HFF-Myc (cell line): ENCODE measurements at regions not wholly inside any gene's neighbourhood (a gene's known extent, or its start where the extent isn't known, plus 50 kb on each side); places are given as distances from the start of the nearest gene placed in this dataset.
"Not testable (repeated sequence)": the region's sequence is repeated elsewhere in the genome, so short reads cannot be mapped to it uniquely, and the experiment has no call there.

Source experiments
- DNase-seq: peaks from one replicate; pipeline ENCODE4 v3.0.0-alpha.2; 2011; ENCODE audit warnings: low read depth; ENCODE audit errors: extremely low read depth
- H3K4me3 ChIP-seq: replicated peaks from 2 replicates; pipeline ENCODE4 v1.5.1; 2011; ENCODE audit warnings: low read depth, mild to moderate bottlenecking, control low read depth, low read length
- TF ChIP-seq, protein P1 (sequence below): IDR thresholded peaks from 2 replicates; pipeline ENCODE4 v1.5.1; 2012; ENCODE audit warnings: mild to moderate bottlenecking, low read depth, low read length, control low read depth; ENCODE audit errors: missing control alignments

DNA sequence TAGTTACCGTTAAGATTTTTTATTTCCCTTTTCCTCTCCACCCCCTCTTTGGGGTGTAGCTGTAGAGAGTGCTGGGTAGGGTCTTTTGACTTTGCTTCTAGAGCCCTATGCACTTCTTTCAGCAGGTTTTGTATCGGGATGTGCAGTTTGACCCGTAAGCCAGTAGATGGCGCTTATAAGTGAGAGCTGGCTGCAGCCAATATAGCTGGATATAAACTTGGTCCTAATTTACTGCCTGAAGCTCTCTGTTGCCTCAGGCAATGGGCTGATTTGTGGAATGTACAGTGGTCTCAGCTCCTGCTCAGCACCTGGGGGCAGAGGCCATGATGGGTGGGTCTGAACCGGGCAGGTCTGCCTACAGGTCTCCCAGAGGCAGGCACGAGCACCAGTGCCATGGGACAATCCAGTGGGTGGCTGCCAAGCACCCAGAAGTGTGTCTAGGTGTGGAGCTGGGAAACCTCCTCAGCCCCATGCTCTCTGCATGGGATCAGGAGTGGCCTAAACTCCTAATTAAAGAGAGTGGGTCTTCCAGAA is 146.5 kb downstream of the SPANXN1 start:
- TF ChIP-seq, protein P1, sequence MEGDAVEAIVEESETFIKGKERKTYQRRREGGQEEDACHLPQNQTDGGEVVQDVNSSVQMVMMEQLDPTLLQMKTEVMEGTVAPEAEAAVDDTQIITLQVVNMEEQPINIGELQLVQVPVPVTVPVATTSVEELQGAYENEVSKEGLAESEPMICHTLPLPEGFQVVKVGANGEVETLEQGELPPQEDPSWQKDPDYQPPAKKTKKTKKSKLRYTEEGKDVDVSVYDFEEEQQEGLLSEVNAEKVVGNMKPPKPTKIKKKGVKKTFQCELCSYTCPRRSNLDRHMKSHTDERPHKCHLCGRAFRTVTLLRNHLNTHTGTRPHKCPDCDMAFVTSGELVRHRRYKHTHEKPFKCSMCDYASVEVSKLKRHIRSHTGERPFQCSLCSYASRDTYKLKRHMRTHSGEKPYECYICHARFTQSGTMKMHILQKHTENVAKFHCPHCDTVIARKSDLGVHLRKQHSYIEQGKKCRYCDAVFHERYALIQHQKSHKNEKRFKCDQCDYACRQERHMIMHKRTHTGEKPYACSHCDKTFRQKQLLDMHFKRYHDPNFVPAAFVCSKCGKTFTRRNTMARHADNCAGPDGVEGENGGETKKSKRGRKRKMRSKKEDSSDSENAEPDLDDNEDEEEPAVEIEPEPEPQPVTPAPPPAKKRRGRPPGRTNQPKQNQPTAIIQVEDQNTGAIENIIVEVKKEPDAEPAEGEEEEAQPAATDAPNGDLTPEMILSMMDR, result peak; percentile 21
- no peak overlapping the region for H3K4me3 ChIP-seq
- DNase-seq, result no peak

DNA sequence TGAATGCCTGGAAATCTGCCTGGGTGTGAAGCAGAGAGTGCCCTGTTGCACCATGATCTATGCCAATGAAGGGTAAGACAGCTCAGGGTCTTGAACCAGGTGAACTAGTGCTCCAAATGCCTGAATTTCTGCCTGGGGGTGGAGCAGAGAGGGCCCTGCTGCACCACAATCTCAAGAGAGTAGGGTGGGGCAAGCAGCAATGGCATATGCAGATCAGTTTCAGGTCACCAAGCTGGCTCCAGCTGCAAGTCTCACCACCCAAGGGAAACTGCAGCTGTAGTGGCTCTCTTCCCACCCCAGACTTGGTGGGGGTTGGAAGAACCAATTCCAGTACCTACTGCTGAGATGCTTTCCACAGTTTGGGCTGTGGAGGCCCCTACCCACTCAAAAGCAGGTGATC is 147.0 kb downstream of the SPANXN1 start:
- DNase-seq, result no peak
- TF ChIP-seq, protein P1, result no peak
- H3K4me3 ChIP-seq, result no peak overlapping the region

- TF ChIP-seq, protein P1, result no peak
- H3K4me3 ChIP-seq, result no peak overlapping the region
- no peak for DNase-seq
Observed at GRCh38 chrX:145396612-145397011, 149.3 kb downstream of the SPANXN1 start.

DNA sequence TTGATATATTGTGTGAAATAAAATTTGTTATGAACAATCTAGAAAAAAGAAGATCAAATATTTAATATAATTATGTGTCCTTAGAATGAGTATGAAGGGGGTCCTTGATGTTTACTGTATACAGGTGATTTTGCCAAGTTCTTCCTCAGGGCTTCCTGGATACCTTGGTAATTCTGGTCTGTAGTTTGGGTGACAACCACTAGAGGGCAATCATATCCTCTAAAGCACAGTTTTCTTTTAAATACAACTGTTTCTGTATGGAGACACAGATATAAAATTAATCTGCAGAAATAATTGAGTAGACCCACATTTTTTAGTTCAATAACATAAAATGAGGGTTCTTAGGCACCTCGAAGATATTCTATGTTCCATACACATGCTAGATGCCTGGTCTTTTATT is 157.7 kb downstream of the SPANXN1 start:
- DNase-seq, result no peak
- TF ChIP-seq, protein P1, result peak; percentile 28
- H3K4me3 ChIP-seq, result no peak overlapping the region

DNA sequence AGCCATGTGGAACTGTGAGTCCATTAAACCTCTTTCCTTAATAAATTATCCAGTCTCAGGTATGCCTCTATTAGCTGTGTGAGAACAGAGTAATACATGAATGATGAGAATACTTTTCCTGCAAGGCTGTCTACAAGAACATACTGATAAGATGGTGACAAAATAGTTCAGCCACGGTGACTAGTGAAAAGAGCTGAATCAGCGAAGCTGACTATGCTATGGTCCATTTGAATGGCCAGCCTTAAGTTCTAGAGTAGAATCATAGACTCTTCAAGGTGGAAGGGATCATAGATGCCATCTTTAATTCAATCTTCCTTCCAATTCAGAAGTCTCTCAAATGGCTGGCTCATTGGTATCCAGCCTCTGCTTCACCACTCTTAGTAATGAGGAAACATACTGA is 163.3 kb downstream of the SPANXN1 start:
- no peak for DNase-seq
- TF ChIP-seq, protein P1, result no peak

DNA sequence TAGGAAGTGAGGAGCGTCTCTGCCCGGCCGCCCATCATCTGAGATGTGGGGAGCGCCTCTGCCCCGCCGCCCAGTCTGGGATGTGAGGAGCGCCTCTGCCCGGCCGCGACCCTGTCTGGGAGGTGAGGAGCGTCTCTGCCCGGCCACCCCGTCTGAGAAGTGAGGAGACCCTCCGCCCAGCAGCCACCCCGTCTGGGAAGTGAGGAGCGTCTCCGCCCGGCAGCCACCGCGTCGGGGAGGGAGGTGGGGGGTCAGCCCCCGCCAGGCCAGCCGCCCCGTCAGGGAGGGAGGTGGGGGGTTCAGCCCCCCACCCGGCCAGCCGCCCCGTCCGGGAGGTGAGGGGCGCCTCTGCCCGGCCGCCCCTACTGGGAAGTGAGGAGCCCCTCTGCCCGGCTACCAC is 188.9 kb downstream of the SPANXN1 start:
- H3K4me3 ChIP-seq, DNase-seq: not testable (repeated sequence)

More for the DNA sequence above, 163.3 kb downstream of the SPANXN1 start:
- no peak overlapping the region for H3K4me3 ChIP-seq

DNA sequence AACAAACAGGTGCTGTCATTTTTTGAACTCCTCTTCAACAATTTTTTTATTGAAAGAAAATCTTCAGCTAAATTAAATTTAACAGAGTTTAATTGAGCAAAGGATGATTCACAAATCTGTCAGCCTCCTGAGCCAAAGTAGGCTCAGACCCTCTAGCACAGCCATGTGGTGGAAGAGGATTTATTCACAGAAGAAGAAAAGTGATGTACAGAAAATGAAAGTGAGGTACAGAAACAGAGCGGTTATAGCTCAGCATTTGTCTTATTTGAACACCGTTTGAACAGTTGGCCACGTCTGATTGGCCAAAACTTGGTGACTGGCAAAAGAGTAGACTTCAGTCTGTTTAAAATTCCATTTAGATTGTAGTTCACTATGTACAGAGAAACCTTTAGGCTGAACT is 217.3 kb downstream of the SPANXN1 start:
- TF ChIP-seq, protein P1, result no peak
- H3K4me3 ChIP-seq, result no peak overlapping the region
- DNase-seq, result no peak
